Thymus (tissue), 11 donors: ENCODE measurements at regions not wholly inside any gene's neighbourhood (a gene's known extent, or its start where the extent isn't known, plus 50 kb on each side); places are given as distances from the start of the nearest gene placed in this dataset.

Experiments
- DNase-seq, 9 donors: peaks; one replicate each; pipeline ENCODE4 v3.0.0-alpha.2; 2013; ENCODE audit warnings: low spot score in 9 of 9, low read depth in 6 of 9, missing footprints in 1 of 9
- H3K27ac ChIP-seq, 2 donors: one replicate each; pipeline ENCODE4 v1.5.1; 2013; ENCODE audit warnings: control low read depth in 1 of 2, low read depth in 1 of 2, low read length in 1 of 2, mild to moderate bottlenecking in 1 of 2, moderate library complexity in 1 of 2
- H3K27me3 ChIP-seq, 2 donors: one replicate each; pipeline ENCODE4 v1.5.1; 2013; ENCODE audit warnings: low read length in 1 of 2; ENCODE audit not compliant: control insufficient read depth in 2 of 2, insufficient read depth in 1 of 2
- H3K36me3 ChIP-seq, 2 donors: one replicate each; pipeline ENCODE4 v1.5.1; 2013; ENCODE audit warnings: low read length in 1 of 2, mild to moderate bottlenecking in 1 of 2, moderate library complexity in 1 of 2; ENCODE audit not compliant: control insufficient read depth in 2 of 2, insufficient read depth in 2 of 2
- H3K4me1 ChIP-seq, 2 donors: one replicate each; pipeline ENCODE4 v1.5.1; 2013; ENCODE audit warnings: low read length in 2 of 2; ENCODE audit not compliant: control insufficient read depth in 2 of 2, insufficient read depth in 2 of 2
- H3K4me3 ChIP-seq, 2 donors: one replicate each; pipeline ENCODE4 v1.5.1; 2013; ENCODE audit warnings: low read length in 2 of 2, control low read depth in 1 of 2, mild to moderate bottlenecking in 1 of 2
- H3K9me3 ChIP-seq, 2 donors: one replicate each; pipeline ENCODE4 v1.5.1; 2013; ENCODE audit warnings: low read length in 1 of 2, mild to moderate bottlenecking in 1 of 2; ENCODE audit not compliant: control insufficient read depth in 2 of 2, insufficient read depth in 1 of 2
- WGBS: extraction: QIAGEN DNeasy Blood & Tissue Kit; methylation state at CpG from one replicate; pipeline ENCODE4 v1.1.7; 2013; 5-methylcytosine and 5-hydroxymethylcytosine counted together
- donor health status: healthy.

- no peak overlapping the region for H3K27ac ChIP-seq
- no peaks in the 10 kb centered on the region for H3K9me3 ChIP-seq
- H3K4me3 ChIP-seq = no peak overlapping the region
- H3K27me3 ChIP-seq = no peaks in the 10 kb centered on the region
- H3K4me1 ChIP-seq = no peaks in the 10 kb centered on the region
- 75% methylated on average over 1 of the region's 1 CpG for WGBS
- no peak for DNase-seq
- H3K36me3 ChIP-seq = no peaks in the 10 kb centered on the region
Observed at GRCh38 chr2:66994654-66995053, 402.5 kb upstream of the ETAA1 start.

- WGBS = 95% methylated on average over 3 of the region's 3 CpGs
- no peak overlapping the region for H3K4me3 ChIP-seq
- H3K9me3 ChIP-seq = no peaks in the 10 kb centered on the region
- no peak for DNase-seq
- H3K36me3 ChIP-seq = no peaks in the 10 kb centered on the region
- no peak overlapping the region for H3K27ac ChIP-seq
- H3K27me3 ChIP-seq = no peaks in the 10 kb centered on the region
- no peaks in the 10 kb centered on the region for H3K4me1 ChIP-seq
Observed at GRCh38 chr2:66995636-66996035, 401.5 kb upstream of the ETAA1 start.

- no peaks in the 10 kb centered on the region for H3K27me3 ChIP-seq
- no peak overlapping the region for H3K27ac ChIP-seq
- no peak overlapping the region for H3K4me3 ChIP-seq
- DNase-seq = no peak
- no peaks in the 10 kb centered on the region for H3K9me3 ChIP-seq
- no peaks in the 10 kb centered on the region for H3K4me1 ChIP-seq
- H3K36me3 ChIP-seq = no peaks in the 10 kb centered on the region
- WGBS = 95% methylated on average over 5 of the region's 5 CpGs
Observed at GRCh38 chr2:67002618-67003371, 394.3 kb upstream of the ETAA1 start.

- Histone ChIP-seq H3K36me3 (no peaks in the 10 kb centered on the region), H3K4me3 (no peak overlapping the region), H3K4me1 (no peaks in the 10 kb centered on the region), H3K9me3 (no peaks in the 10 kb centered on the region), H3K27me3 (no peaks in the 10 kb centered on the region), H3K27ac (no peak overlapping the region)
- no peak for DNase-seq
- WGBS = 92% methylated on average over 5 of the region's 5 CpGs
Observed at GRCh38 chr2:67006373-67006960, 390.7 kb upstream of the ETAA1 start.

GRCh38 chr2:67008155-67008554 is 389.0 kb upstream of the ETAA1 start:
- H3K36me3 ChIP-seq = no peaks in the 10 kb centered on the region
- DNase-seq = no peak
- WGBS = 92% methylated on average over 4 of the region's 4 CpGs
- no peaks in the 10 kb centered on the region for H3K27me3 ChIP-seq
- H3K9me3 ChIP-seq = no peaks in the 10 kb centered on the region
- no peaks in the 10 kb centered on the region for H3K4me1 ChIP-seq
- H3K4me3 ChIP-seq = no peak overlapping the region
- no peak overlapping the region for H3K27ac ChIP-seq

GRCh38 chr2:67012165-67012564 is 385.0 kb upstream of the ETAA1 start:
- no peak overlapping the region for H3K4me3 ChIP-seq
- no peaks in the 10 kb centered on the region for H3K36me3 ChIP-seq
- H3K9me3 ChIP-seq = no peaks in the 10 kb centered on the region
- 96% methylated on average over 1 of the region's 1 CpG for WGBS
- no peak for DNase-seq
- H3K27ac ChIP-seq = no peak overlapping the region
- H3K27me3 ChIP-seq = no peaks in the 10 kb centered on the region
- no peaks in the 10 kb centered on the region for H3K4me1 ChIP-seq

- no peak overlapping the region for H3K4me3 ChIP-seq
- peaks cover 0 to 5% of the 10 kb centered on the region in 2 donors for H3K9me3 ChIP-seq
- no peaks in the 10 kb centered on the region for H3K4me1 ChIP-seq
- no peak overlapping the region for H3K27ac ChIP-seq
- DNase-seq = no peak
- no peaks in the 10 kb centered on the region for H3K36me3 ChIP-seq
- 43% methylated on average over 1 of the region's 1 CpG for WGBS
- H3K27me3 ChIP-seq = no peaks in the 10 kb centered on the region
Observed at GRCh38 chr2:67013821-67014220, 383.3 kb upstream of the ETAA1 start.

GRCh38 chr2:67015681-67016080 is 381.5 kb upstream of the ETAA1 start:
- Histone ChIP-seq H3K36me3 (no peaks in the 10 kb centered on the region), H3K27me3 (no peaks in the 10 kb centered on the region), H3K27ac (no peak overlapping the region), H3K4me3 (no peak overlapping the region), H3K9me3 (peaks cover 0 to 5% of the 10 kb centered on the region in 2 donors), H3K4me1 (no peaks in the 10 kb centered on the region)
- DNase-seq = no peak

GRCh38 chr2:67018301-67018700 is 378.8 kb upstream of the ETAA1 start:
- Histone ChIP-seq H3K4me1 (no peaks in the 10 kb centered on the region), H3K4me3 (no peak overlapping the region), H3K27me3 (no peaks in the 10 kb centered on the region), H3K9me3 (peaks cover 0 to 5% of the 10 kb centered on the region in 2 donors), H3K27ac (no peak overlapping the region), H3K36me3 (no peaks in the 10 kb centered on the region)
- no peak for DNase-seq
- 89% methylated on average over 1 of the region's 1 CpG for WGBS
